ENCODE measurements at regions not wholly inside any gene's neighbourhood (a gene's known extent, or its start where the extent isn't known, plus 50 kb on each side); places are given as distances from the start of the nearest gene placed in this dataset.

DNA sequence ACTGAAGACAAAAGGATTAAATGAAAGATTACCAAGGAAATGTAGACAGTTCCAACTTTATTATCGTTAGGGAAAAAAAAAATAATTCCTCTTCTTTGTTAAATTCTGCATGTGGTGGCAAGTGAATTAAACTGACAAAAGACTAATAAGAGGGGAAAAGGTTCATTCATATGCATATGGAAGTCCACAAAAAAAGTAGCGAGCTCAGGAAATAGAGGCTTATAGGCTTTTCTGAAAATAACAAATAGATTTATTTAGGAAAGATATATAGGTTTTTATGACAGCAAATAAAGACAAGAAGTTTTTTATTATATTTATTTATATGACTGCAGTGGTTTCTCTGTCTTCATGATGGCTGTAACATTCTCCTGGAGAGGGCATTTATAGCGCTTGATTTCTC, 246.0 kb downstream of the NAF1 start:
- H3K4me1 ChIP-seq (replicated peaks), result no peaks in the 10 kb centered on the region
- H3K27me3 ChIP-seq (replicated peaks), result no peaks in the 10 kb centered on the region
- H3K36me3 ChIP-seq, result no peaks in the 10 kb centered on the region
- no peak overlapping the region for H3K27ac ChIP-seq
- no peaks in the 10 kb centered on the region for H3K9me3 ChIP-seq (replicated peaks)
- H3K4me3 ChIP-seq, result no peak overlapping the region
- no peak for DNase-seq (ENCODE audit: low read depth in 1 of 2, low spot score in 2 of 2)

DNA sequence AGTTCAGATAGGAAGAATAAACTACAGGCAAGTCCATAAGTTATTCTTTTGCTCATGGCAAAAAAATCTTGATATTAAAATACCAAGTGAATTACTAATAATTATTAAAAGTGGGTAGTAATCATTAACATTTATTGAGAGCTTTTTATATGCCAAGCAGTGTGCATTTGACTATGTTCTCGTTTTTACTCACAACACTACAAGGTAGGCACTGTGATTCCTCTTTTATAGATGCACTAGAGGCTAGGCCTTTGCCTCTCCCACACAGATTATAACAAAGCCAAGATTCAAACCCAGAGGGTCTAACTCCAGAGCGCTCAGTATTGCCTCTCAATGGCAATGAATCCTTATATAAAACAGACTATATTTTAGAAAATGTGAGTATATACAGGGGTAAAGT, 254.2 kb downstream of the NAF1 start:
- no peaks in the 10 kb centered on the region for H3K4me1 ChIP-seq (replicated peaks)
- no peak for DNase-seq (ENCODE audit: low read depth in 1 of 2, low spot score in 2 of 2)
- H3K27me3 ChIP-seq (replicated peaks), result no peaks in the 10 kb centered on the region
- H3K27ac ChIP-seq, result no peak overlapping the region
- H3K4me3 ChIP-seq, result no peak overlapping the region
- no peaks in the 10 kb centered on the region for H3K9me3 ChIP-seq (replicated peaks)
- no peaks in the 10 kb centered on the region for H3K36me3 ChIP-seq

DNA sequence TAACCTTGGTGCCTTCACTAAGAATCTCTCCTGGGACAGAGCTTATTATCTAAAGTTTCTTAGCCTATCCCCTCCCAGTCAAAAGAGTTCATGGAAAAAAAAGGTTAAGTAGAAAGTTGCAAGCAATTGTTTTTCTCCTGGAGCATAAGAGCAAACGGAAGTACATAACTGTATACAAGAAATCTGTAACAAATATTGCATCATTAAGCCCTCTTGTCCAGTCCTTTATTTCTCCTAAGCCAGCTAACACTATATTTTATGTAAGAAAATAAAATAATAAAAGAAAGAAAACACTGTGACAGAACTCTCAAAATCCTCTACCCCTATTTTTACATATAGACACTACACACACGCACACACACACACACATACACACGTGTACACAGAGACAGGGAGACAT, 255.3 kb downstream of the NAF1 start:
- Histone ChIP-seq H3K36me3 (no peaks in the 10 kb centered on the region), H3K27me3 (replicated peaks) (no peaks in the 10 kb centered on the region), H3K4me3 (no peak overlapping the region), H3K9me3 (replicated peaks) (no peaks in the 10 kb centered on the region), H3K27ac (no peak overlapping the region), H3K4me1 (replicated peaks) (no peaks in the 10 kb centered on the region)
- DNase-seq (ENCODE audit: low read depth in 1 of 2, low spot score in 2 of 2), result no peak

DNA sequence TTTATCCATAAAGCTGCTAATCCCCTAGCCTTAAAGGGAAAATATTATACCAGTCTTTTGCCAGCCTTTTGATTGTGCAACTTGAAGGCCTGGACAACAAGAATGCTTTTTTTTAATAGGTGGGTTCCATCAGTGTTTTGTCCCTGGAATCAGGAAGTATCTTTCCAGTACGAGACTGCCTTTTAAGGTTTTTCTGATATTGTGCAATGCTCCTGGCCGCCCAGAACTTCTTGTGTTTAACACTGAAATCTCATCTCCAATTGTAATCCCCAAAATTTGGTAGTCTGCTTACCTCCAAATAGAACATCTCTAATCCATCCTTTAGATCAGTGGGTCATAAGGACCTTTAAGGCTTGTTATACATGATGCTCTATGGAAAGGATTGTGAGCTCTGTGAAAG, 256.7 kb downstream of the NAF1 start:
- Histone ChIP-seq H3K4me3 (no peak overlapping the region), H3K4me1 (replicated peaks) (no peaks in the 10 kb centered on the region), H3K9me3 (replicated peaks) (no peaks in the 10 kb centered on the region), H3K27ac (no peak overlapping the region), H3K27me3 (replicated peaks) (no peaks in the 10 kb centered on the region), H3K36me3 (no peaks in the 10 kb centered on the region)
- DNase-seq (ENCODE audit: low read depth in 1 of 2, low spot score in 2 of 2), result no peak

DNA sequence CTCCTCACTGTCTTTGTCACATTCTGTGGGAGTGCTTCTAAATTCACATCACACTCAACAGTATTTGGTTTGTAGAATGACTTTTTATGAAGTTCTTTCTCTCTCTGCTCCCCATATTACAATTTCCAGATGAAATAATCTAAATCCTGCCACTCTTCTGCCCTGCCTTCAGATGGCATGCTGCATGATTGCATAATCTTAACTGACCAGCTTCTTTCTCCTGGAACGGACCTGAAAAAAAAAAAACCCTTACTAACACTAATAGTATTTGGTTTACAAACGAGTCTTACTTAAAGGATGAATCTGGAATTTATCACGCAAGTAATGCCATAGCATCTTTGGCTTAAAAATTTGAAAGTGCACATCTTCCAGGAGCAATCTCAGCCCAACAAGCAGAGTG, 272.3 kb downstream of the NAF1 start:
- no peak for DNase-seq (ENCODE audit: low read depth in 1 of 2, low spot score in 2 of 2)

DNA sequence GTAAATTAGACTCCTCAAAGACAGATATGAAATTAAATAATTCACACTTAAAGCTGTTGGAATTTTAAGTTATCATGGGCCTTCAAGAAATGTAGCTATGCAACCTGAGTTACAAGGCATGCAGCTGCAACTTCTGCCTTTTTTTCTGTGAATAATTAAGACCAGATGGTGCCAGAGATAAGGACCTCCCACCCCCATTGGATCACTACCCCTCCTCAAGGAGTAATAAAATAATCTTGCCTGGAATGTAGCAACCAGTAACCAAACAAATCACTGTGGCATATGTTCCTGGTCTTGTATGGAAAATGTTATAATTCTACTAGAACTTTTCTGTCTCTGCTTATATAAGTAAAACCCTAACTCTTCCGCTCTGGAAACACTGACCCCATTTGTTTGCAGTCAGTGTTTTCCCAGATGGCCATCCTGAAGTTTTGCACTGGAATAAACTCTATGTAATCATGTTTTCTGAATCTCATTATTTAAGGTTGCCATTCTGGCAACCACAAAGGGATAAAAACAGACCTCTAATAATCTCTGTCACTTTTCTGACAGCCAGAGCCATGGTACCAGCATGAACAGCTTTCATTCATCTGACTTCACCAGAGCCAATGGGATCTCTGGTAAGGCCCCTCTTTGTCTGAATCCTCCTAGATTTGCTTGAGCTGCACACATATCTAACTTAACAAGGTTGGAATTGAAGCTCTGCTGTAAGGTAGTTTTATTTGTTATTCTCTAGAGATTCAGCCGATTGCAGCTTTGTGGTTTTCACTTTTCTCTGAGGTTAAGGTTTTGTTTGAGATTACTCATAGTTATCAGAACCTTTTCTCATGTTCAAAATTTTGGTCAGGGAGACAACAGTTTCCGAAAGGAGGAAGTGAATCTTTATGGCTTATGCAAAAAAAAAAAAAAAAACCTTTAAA, 274.6 kb downstream of the NAF1 start:
- DNase-seq (ENCODE audit: low read depth in 1 of 2, low spot score in 2 of 2), result no peak
- Histone ChIP-seq H3K36me3 (no peaks in the 10 kb centered on the region), H3K9me3 (replicated peaks) (no peaks in the 10 kb centered on the region), H3K4me3 (no peak overlapping the region), H3K27me3 (replicated peaks) (no peaks in the 10 kb centered on the region), H3K27ac (no peak overlapping the region), H3K4me1 (replicated peaks) (no peaks in the 10 kb centered on the region)

More for the DNA sequence above, 272.3 kb downstream of the NAF1 start:
- H3K36me3 ChIP-seq, result no peaks in the 10 kb centered on the region
- H3K4me1 ChIP-seq (replicated peaks), result no peaks in the 10 kb centered on the region
- H3K27me3 ChIP-seq (replicated peaks), result no peaks in the 10 kb centered on the region
- no peak overlapping the region for H3K4me3 ChIP-seq
- H3K9me3 ChIP-seq (replicated peaks), result no peaks in the 10 kb centered on the region
- no peak overlapping the region for H3K27ac ChIP-seq

DNA sequence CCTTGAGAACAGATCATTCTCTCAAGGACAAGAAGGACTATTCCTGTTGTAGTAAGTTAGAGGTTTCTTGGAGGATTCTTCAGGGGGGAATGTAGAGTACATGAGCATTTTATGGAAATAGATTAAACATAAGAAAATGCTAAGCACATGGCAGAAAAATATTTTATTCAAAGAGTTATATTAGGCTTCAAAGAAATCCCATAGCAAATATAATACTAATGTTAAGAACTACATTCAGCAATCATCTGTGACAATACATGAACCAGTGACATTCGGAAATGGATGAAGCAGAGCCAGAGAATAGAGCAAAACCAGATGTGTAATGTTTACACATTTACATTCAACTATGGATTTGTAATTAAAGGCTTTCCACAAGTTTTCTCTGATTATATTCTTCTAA, 288.6 kb downstream of the NAF1 start:
- Histone ChIP-seq H3K27ac (no peak overlapping the region), H3K4me3 (no peak overlapping the region), H3K36me3 (no peaks in the 10 kb centered on the region), H3K27me3 (replicated peaks) (no peaks in the 10 kb centered on the region; the same call in 1 of the 2 replicates), H3K9me3 (replicated peaks) (no peaks in the 10 kb centered on the region), H3K4me1 (replicated peaks) (no peaks in the 10 kb centered on the region)
- no peak for DNase-seq (ENCODE audit: low read depth in 1 of 2, low spot score in 2 of 2)

DNA sequence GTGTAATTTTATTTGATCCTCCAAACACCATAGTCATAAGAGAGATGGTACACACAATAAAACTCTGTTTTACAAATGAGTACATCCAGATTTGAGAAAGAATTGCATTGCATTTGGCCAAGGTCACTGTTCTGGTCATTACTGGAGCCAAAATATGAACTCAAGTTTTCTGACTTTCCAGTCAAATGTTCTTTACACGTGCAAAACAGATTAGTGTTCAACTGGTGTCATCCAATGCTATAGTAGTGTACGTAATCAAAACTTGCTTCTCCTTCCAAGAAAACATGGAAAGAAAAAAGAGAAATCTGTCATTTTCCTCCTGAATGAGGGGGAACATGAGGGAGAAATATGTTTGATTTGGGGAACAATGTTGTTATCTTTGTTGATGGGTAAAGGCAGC, 291.9 kb downstream of the NAF1 start:
- H3K27me3 ChIP-seq (replicated peaks), result no peaks in the 10 kb centered on the region; the same call in 1 of the 2 replicates
- H3K9me3 ChIP-seq (replicated peaks), result no peaks in the 10 kb centered on the region
- no peaks in the 10 kb centered on the region for H3K36me3 ChIP-seq
- no peak for DNase-seq (ENCODE audit: low read depth in 1 of 2, low spot score in 2 of 2)
- H3K27ac ChIP-seq, result no peak overlapping the region
- no peak overlapping the region for H3K4me3 ChIP-seq
- H3K4me1 ChIP-seq (replicated peaks), result no peaks in the 10 kb centered on the region

DNA sequence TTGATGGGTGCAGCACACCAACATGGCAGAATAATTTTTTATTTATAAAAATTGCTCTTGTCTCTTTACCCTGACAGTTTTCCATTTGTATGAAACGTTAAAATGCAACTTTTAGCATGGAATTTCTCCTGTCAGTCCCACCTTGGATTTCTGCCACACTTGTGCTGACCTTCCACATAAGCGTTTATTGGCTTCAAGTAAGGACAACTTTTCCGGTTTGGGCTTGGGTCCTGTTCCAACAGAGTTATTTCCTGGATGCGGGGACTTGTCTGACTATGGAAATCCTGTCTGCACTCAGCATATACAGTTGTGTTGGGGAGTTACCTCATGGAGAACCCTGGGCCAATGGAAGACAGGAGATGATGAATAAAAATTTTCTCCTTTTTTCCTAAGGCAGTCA, 294.7 kb downstream of the NAF1 start:
- DNase-seq (ENCODE audit: low read depth in 1 of 2, low spot score in 2 of 2), result no peak
- no peak overlapping the region for H3K27ac ChIP-seq
- no peaks in the 10 kb centered on the region for H3K4me1 ChIP-seq (replicated peaks)
- H3K27me3 ChIP-seq (replicated peaks), result no peaks in the 10 kb centered on the region; the same call in 1 of the 2 replicates
- no peaks in the 10 kb centered on the region for H3K9me3 ChIP-seq (replicated peaks)
- no peaks in the 10 kb centered on the region for H3K36me3 ChIP-seq
- no peak overlapping the region for H3K4me3 ChIP-seq

DNA sequence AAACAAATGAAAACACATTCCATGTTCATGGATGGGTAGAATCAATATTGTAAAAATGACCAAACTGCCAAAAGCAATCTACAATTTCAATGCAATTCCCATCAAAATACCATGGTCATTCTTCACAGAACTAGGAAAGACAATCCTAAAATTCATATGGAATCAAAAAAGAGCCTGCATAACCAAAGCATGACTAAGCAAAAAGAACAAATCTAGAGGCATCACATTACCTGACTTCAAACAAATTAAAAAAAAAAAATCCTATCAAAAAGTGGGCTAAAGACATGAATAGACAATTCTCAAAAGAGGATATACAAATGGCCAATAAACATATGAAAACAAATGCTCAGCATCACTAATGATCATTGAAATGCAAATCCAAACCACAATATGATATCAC, 297.5 kb downstream of the NAF1 start:
- H3K9me3 ChIP-seq (replicated peaks), result no peaks in the 10 kb centered on the region
- no peak overlapping the region for H3K4me3 ChIP-seq
- H3K36me3 ChIP-seq, result no peaks in the 10 kb centered on the region
- no peaks in the 10 kb centered on the region for H3K4me1 ChIP-seq (replicated peaks)
- no peak for DNase-seq (ENCODE audit: low read depth in 1 of 2, low spot score in 2 of 2)
- no peaks in the 10 kb centered on the region; the same call in 1 of the 2 replicates for H3K27me3 ChIP-seq (replicated peaks)
- no peak overlapping the region for H3K27ac ChIP-seq

DNA sequence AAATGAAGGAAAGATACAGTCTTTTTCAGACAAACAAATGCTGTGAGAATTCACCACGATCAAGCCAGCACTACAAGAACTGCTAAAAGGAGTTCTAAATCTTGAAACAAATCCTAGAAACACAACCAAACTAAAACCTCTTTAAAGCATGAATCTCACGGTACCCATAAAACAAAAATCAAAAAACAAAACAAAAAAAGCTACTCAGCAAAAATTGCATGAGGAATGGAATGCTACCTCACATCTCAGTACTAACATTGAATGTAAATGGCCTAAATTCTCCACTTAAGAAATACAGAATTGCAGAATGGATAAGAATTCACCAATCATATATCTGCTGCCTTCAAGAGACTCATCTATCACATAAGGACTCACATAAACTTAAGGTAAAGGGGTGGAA, 300.1 kb downstream of the NAF1 start:
- no peak overlapping the region for H3K4me3 ChIP-seq
- DNase-seq (ENCODE audit: low read depth in 1 of 2, low spot score in 2 of 2), result no peak
- H3K36me3 ChIP-seq, result no peaks in the 10 kb centered on the region
- H3K27ac ChIP-seq, result no peak overlapping the region
- H3K27me3 ChIP-seq (replicated peaks), result no peaks in the 10 kb centered on the region
- H3K9me3 ChIP-seq (replicated peaks), result no peaks in the 10 kb centered on the region
- no peaks in the 10 kb centered on the region for H3K4me1 ChIP-seq (replicated peaks)

DNA sequence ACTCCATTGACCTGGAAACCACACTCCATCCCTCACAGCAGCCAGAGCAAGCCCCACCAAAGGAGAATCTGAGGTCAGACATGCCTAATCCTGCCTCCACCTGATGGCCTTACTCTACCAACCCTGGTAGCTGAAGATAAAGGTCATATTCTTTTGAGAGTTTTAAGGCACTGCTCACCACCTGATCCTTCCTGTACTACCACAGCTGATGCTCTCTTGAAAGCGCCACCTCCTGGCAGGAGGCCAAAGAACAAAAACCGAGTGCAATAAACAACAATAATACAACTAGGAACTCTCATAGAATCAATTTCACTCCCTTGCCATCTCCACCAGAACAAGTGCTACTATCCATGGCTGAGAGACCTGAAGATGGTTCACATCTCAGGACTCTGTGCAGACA, 301.6 kb downstream of the NAF1 start:
- H3K4me1 ChIP-seq (replicated peaks), result no peaks in the 10 kb centered on the region
- no peaks in the 10 kb centered on the region for H3K9me3 ChIP-seq (replicated peaks)
- H3K27me3 ChIP-seq (replicated peaks), result no peaks in the 10 kb centered on the region
- DNase-seq (ENCODE audit: low read depth in 1 of 2, low spot score in 2 of 2), result no peak
- no peak overlapping the region for H3K27ac ChIP-seq
- H3K36me3 ChIP-seq, result no peaks in the 10 kb centered on the region
- no peak overlapping the region for H3K4me3 ChIP-seq

DNA sequence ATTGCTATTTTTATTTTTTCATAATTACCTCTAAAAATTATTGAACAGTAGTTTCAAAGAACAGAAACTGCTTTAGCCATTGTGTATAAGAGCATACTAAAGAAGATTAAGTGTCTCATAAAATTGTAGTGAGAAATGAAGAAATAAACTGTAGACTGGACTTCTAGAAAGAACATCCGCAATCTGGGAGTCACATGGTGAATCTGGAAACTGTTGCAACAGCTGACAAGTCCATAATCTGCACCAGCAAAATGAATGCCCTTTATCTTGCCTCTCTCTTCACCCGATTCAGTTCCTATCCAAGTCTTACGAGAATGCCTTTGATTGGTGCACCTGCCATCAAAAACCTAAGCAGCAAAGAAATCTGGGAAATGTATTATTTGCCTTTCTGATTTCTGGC, 312.9 kb downstream of the NAF1 start:
- DNase-seq (ENCODE audit: low read depth in 1 of 2, low spot score in 2 of 2), result no peak
- Histone ChIP-seq H3K36me3 (no peaks in the 10 kb centered on the region), H3K27me3 (replicated peaks) (no peaks in the 10 kb centered on the region), H3K27ac (no peak overlapping the region), H3K4me3 (no peak overlapping the region), H3K4me1 (replicated peaks) (no peaks in the 10 kb centered on the region), H3K9me3 (replicated peaks) (no peaks in the 10 kb centered on the region)

DNA sequence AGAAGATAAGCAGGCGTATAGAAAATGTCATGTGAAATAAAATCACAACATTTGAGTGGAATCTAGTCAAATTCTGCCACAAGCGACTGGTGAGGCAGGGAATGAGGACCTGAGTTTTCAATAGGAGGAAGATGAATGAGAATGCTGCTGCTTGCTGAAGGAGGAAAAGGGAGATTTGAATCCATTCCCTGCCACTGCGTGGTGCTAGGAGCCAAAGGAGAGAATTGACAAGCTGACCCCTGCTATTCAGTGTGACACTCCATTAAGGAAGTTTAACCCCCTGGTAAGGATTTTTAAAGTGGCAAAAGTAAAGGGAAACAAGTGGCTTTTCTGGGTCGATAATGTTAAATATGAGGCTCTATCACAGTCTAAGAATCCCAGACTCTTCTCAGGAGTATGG, 314.0 kb downstream of the NAF1 start:
- DNase-seq (ENCODE audit: low read depth in 1 of 2, low spot score in 2 of 2), result no peak
- Histone ChIP-seq H3K4me1 (replicated peaks) (no peaks in the 10 kb centered on the region), H3K36me3 (no peaks in the 10 kb centered on the region), H3K27me3 (replicated peaks) (no peaks in the 10 kb centered on the region), H3K27ac (no peak overlapping the region), H3K4me3 (no peak overlapping the region), H3K9me3 (replicated peaks) (no peaks in the 10 kb centered on the region)
